Suprapubic skin (tissue), 3 donors: ENCODE measurements at regions not wholly inside any gene's neighbourhood (a gene's known extent, or its start where the extent isn't known, plus 50 kb on each side); places are given as distances from the start of the nearest gene placed in this dataset.

Experiments used
- CTCF ChIP-seq, 2 donors: fragments of 200-600 bp in 1 of 2; fragments of 450-650 bp in 1 of 2; sonication (generic) in 1 of 2; IDR thresholded peaks; one replicate each; pipeline ENCODE4 v1.5.1; 2016 to 2019; ENCODE audit warnings: antibody characterized with exemption in 2 of 2, mild to moderate bottlenecking in 1 of 2, moderate library complexity in 1 of 2
- POLR2A ChIP-seq, 2 donors: fragments of 450-650 bp; IDR thresholded peaks; one replicate each; pipeline ENCODE4 v1.6.1; 2017; ENCODE audit warnings: antibody characterized with exemption in 2 of 2, mild to moderate bottlenecking in 2 of 2, moderate library complexity in 2 of 2

GRCh38 chr13:70338609-70339008 lies 230.4 kb upstream of the KLHL1 start:
- TF ChIP-seq CTCF (IDR thresholded peaks at IDR 0.05) (no peak), POLR2A (IDR thresholded peaks at IDR 0.05) (no peak)
